ENCODE measurements at regions not wholly inside any gene's neighbourhood (a gene's known extent, or its start where the extent isn't known, plus 50 kb on each side); places are given as distances from the start of the nearest gene placed in this dataset.

GRCh38 chr2:145265244-145265643 is 745.3 kb upstream of the ZEB2 start:
- no peak for DNase-seq

DNA sequence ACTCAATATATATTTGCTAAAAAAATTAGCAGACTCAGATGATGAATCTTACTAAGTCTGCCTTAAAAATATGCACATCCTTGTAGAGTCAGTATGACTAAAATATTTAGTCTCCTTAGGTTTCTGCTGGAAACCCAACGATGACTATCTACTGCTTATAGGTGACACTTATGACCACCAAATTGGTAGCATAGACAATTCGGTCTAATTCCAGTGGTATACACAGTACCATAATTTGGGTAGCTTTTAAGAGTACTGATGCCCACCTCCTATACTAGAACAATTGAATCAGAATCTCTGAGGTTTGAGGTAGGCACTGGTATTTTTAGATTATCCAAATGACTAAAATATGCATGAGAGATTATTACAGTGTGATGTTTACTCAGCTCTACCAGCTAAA is 740.8 kb upstream of the ZEB2 start:
- no peak for DNase-seq

- no peak for DNase-seq
These were observed 740.2 kb upstream of the ZEB2 start for GRCh38 chr2:145260081-145260480.

- no peak for DNase-seq
These were observed 739.1 kb upstream of the ZEB2 start for GRCh38 chr2:145258903-145259579.

DNA sequence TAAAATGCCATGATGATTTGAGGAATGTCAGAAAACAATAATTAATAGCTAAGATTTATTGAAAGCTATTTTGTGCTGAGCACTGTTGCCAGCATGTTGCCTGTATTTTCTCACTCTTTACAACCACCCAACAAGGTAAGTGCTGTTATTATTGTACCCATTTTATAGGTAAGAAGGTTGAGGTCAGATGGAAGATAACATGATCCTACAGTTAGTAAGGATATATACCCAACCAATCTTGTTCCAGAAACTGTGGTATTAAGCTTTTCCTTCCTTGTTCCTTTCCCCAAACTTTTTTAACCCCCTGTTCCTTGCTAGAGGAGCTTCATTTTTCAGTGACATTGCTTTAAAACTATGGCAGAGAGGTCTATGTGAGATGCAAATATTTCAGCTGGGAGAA is 738.0 kb upstream of the ZEB2 start:
- no peak for DNase-seq

DNA sequence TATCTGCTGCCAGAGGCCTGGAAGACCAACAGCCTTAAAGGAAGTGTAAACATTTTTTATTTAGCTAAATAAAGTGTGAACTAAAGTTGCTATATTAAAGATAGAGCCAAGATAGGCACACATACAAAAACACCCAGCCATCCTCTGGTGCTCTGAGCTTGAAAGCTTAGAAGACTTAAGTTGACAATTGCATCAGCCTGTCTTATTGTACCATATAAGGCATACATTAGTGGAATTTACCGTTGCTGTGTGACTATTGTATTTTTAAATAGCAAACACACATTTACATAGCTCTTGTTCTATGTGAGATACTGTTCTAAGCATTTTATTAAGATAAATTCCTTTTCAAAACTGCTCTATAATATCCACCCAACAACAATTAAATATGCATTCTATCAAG is 736.6 kb upstream of the ZEB2 start:
- no peak for DNase-seq

DNA sequence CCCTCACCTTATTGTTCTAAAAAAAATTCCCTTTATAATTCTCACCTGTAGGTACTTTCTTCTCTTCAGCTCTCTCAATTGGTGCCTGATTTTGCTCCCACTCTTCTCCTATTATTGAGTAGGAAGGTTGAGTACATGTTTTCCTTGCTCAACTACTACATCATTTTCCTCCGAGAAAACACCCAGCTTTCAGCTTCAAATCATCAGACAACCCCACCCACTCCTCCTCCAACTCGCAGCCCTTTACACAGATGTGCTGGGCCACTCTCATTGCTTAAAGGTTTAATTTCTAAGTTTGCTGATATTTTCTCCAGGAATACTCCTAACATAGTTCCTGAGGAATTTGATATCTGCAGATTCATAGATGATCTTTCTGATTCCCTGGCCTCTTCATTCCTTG is 734.4 kb upstream of the ZEB2 start:
- no peak for DNase-seq

DNA sequence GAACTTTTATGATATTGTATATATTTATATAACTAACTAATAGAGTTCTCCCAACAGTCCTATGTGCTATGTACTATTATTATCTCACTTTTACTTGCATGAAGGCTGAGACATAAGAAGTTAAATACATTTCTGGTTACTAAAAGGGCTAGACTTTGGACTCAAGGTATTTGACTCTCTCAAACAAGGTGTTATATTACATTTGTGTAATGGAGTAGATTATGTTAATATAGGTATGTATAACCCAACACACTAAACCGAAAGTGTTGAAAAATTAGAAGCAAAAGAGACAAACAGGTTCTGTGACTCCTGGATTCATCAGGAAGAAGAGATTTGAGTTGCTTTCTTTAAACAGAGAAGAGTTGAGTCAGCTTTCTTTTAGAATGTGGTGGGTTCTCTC is 733.6 kb upstream of the ZEB2 start:
- DNase-seq: no peak

- no peak for DNase-seq
These were observed 725.5 kb upstream of the ZEB2 start for GRCh38 chr2:145245268-145245870.

DNA sequence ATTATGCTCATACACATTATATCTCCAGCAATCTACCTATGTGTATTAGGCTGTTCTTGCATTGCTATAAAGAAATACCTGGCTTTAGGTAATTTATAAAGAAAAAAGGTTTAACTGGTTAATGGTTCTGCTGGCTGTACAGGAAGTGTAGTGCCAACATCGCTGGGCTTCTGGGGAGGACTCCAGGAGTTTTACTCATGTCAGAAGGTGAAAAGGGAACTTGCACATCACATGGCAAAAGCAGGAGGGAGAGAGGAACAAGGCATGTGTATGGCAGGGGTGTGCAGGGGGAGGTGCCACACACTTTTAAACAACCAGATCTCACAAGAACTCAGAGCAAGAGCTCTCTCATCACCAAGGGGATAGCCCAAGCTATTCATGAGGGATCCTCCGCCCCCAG is 715.4 kb upstream of the ZEB2 start:
- no peak for DNase-seq

GRCh38 chr2:145230546-145230945 is 710.6 kb upstream of the ZEB2 start:
- no peak for DNase-seq

- DNase-seq: no peak
These were observed 708.6 kb upstream of the ZEB2 start for GRCh38 chr2:145228506-145228905.

DNA sequence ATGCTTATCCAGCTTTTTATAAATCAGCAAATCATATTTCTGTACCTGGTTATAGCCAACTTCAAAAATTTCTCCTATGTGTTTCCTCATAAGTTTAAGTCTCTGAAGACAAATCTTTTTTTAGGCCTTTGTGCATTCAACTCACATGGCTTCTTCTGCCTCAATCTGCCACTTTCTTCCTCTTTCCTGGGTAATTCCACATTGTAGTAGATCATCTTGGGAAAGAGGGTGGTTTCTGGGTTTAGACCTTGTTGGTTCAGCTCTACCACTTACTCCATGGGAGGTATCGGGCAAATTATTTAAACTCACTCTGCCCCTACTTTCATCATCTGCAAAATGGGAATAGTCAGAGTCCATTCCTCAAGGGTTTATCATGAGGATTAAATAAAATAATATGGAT is 707.0 kb upstream of the ZEB2 start:
- no peak for DNase-seq

- DNase-seq: no peak
These were observed 701.6 kb upstream of the ZEB2 start for GRCh38 chr2:145221516-145221915.

DNA sequence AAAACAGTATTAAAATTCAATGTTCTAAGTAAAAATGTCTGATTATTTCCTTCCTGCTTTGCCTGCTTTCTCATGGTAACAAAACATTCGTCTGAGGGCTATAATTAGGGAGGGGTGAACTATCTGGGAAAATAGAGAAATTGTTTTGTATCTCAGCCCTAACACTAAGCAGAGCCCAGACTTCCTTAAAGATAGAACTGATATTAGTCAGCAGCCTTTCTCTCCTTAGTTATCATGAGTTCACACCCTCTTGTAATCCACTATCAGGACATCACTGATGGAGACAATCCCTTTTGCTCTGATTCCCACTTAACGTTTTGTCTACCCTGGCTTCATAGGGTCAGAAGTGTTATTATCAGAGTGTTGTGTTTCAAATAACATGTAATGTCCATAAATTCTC is 701.1 kb upstream of the ZEB2 start:
- no peak for DNase-seq

GRCh38 chr2:145220496-145220895 is 700.6 kb upstream of the ZEB2 start:
- DNase-seq: no peak

GRCh38 chr2:145207884-145208283 is 688.0 kb upstream of the ZEB2 start:
- no peak for DNase-seq

DNA sequence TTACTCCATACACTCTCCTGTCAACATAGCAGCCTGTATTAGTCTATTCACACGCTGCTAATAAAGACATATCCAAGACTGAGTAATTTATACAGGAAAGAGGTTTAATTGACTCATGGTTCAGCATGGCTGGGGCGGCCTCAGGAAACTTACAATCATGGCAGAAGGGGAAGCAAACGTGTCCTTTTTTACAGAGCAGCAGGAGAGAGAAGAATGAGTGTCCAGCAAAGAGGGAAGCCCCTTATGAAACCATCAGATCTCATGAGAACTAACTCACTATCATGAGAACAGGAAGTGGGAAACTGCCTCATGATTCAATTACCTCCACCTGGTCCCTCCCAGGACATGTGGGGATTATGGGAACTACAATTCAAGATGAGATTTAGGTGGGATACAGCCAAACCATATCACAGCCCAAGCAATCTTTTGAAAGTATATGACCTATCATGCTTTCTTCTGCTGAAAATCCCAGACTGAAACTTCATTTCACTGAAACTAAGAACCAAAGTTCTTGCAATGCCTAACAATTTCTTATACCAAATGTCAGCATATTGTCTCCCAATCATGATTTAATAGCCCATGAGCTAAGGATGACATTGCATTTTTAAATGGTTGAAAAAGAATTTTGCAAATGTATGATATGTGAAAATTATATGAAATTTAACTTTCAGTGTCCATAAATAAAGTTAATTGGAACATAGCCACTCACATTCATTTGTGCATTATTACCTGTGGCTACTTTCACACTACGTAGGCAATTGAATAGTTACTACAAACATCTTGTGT is 686.8 kb upstream of the ZEB2 start:
- no peak for DNase-seq

DNA sequence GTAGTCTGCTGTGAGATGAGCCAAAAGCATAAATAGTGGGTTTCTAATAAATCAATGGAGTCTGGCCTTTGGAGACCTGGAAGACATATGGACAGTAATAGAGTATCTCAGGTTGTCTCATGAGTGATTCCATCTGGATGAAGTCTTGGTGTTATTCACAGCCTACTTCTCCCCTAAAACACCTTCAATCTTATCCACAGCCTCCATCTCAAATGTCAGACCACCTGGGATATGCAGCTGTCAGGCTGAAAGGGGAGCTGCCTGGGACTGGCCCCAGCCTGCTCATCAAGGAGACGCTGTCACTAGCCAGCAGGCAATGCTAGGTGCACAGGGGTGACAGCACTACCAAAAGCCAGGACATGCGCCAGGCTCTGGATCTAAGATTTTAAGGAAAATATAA is 684.0 kb upstream of the ZEB2 start:
- no peak for DNase-seq

DNA sequence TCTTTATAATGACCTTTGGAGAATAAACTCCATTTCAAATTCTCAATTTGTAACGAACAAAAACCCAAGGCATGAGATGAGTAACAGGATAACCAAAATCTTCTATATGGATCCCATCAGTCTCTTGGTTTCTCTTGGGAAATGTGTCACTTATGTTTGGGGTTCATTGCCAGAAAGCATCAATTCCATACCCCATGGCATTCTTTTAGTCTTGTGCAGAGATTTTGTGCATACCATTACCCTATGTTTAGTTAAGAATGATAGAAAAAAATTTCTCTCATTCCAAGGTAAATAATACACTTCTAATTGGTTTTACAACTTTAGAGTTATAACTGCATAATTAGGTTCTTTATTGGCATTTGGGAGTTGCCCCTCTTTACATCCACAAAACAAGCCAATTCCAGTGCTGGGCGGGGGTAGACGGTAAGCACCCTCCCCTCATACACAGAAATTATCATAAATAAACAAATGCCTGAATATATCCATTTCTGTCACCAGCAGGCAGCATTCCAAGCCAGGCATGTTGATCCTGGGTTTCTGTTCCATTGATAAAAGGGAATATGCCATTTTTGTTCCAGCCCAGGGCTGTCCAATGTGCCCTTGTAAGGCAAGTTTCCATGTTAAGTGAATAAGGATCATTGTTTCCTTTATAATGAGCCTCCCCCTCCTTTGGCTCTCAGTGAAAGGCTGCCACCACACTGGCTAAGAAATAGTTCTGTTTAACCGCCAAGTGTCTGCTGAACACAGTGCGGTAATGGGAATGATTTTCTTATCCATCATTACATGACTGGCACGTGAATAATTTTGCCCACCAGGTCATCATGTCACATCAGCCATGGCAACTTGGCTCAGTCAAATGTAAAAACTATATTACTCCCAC is 680.1 kb upstream of the ZEB2 start:
- DNase-seq: no peak

GRCh38 chr2:145199042-145199441 is 679.1 kb upstream of the ZEB2 start:
- no peak for DNase-seq

DNA sequence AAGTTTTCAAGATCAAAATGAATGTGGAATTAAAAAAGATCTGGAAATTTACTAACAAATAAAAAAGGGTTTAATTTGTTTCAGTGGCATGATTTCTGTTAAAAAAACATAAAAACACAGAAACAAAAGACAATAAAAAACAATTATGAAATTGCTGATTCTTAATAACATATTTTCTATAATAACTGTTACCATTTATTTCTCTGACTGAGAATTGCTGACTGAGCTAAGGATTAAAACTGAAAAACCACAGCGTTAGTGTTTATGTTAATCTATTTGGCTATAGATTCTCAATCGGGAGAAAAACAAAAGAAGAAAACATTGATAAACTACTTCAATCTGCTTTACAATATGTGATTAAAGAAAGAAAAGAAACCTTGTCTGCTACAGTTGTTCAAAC is 678.6 kb upstream of the ZEB2 start:
- DNase-seq: no peak

GRCh38 chr2:145197944-145198343 is 678.0 kb upstream of the ZEB2 start:
- DNase-seq: no peak
